ENCODE measurements at regions not wholly inside any gene's neighbourhood (a gene's known extent, or its start where the extent isn't known, plus 50 kb on each side); places are given as distances from the start of the nearest gene placed in this dataset.

DNA sequence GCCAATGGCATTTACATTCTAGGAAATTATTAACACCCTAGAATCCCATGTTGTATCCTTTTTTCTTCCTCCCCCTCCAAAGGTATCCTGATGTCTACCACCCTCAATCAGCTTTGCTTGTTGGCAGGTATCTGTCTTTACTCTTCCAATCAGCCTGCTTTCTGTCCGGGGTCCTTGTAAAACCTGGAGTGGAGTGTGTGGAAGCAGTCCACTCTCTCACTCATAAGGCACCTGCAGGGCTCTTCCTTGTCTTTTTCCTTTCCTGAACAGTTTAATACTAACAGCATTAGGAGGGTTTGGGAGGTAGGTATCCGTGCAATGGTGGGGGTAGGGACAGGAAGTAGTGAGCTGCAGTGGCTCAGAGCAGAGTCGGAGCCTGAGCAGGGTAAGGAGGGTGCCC lies 193.4 kb downstream of the BARX2 start:
- TF ChIP-seq YY1 (IDR thresholded peaks at IDR 0.05; ENCODE audit: low read depth), result no peak
- TF ChIP-seq RAD21 (IDR thresholded peaks at IDR 0.05; ENCODE audit: low read depth), result no peak
- TF ChIP-seq, protein P1, sequence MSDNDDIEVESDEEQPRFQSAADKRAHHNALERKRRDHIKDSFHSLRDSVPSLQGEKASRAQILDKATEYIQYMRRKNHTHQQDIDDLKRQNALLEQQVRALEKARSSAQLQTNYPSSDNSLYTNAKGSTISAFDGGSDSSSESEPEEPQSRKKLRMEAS (IDR thresholded peaks at IDR 0.05), result no peak
- no peak for TF ChIP-seq ZBTB7A (IDR thresholded peaks at IDR 0.05; ENCODE audit: low read depth)
- TF ChIP-seq, protein P2, sequence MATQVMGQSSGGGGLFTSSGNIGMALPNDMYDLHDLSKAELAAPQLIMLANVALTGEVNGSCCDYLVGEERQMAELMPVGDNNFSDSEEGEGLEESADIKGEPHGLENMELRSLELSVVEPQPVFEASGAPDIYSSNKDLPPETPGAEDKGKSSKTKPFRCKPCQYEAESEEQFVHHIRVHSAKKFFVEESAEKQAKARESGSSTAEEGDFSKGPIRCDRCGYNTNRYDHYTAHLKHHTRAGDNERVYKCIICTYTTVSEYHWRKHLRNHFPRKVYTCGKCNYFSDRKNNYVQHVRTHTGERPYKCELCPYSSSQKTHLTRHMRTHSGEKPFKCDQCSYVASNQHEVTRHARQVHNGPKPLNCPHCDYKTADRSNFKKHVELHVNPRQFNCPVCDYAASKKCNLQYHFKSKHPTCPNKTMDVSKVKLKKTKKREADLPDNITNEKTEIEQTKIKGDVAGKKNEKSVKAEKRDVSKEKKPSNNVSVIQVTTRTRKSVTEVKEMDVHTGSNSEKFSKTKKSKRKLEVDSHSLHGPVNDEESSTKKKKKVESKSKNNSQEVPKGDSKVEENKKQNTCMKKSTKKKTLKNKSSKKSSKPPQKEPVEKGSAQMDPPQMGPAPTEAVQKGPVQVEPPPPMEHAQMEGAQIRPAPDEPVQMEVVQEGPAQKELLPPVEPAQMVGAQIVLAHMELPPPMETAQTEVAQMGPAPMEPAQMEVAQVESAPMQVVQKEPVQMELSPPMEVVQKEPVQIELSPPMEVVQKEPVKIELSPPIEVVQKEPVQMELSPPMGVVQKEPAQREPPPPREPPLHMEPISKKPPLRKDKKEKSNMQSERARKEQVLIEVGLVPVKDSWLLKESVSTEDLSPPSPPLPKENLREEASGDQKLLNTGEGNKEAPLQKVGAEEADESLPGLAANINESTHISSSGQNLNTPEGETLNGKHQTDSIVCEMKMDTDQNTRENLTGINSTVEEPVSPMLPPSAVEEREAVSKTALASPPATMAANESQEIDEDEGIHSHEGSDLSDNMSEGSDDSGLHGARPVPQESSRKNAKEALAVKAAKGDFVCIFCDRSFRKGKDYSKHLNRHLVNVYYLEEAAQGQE (IDR thresholded peaks at IDR 0.05; ENCODE audit: low read depth), result no peak
- TF ChIP-seq EP300 (IDR thresholded peaks at IDR 0.05; ENCODE audit: borderline replicate concordance), result no peak
- TF ChIP-seq CEBPB (IDR thresholded peaks at IDR 0.05), result no peak
- no peak for TF ChIP-seq TCF12 (IDR thresholded peaks at IDR 0.05; ENCODE audit: low read depth)
- no peak for TF ChIP-seq TEAD4 (IDR thresholded peaks at IDR 0.05)

Measured in Ishikawa (cell line).